HEK293 (cell line): ENCODE measurements at regions not wholly inside any gene's neighbourhood (a gene's known extent, or its start where the extent isn't known, plus 50 kb on each side); places are given as distances from the start of the nearest gene placed in this dataset.

Experiments used
- TCF7L2 ChIP-seq: IDR thresholded peaks from 2 replicates; pipeline ENCODE4 v1.6.1; 2011; ENCODE audit warnings: low read depth, mild to moderate bottlenecking, inconsistent platforms, low read length, moderate library complexity, borderline replicate concordance
- ZEB2 ChIP-seq: fragments of 450-650 bp; formaldehyde crosslinking; IDR thresholded peaks from 2 replicates; pipeline ENCODE4 v1.5.1; 2016; ENCODE audit warnings: missing biosample characterization, missing genetic modification characterization
- ZNF114 ChIP-seq: fragments of 450-650 bp; formaldehyde crosslinking; IDR thresholded peaks from 2 replicates; pipeline ENCODE4 v1.5.0; 2017; ENCODE audit warnings: missing biosample characterization, missing genetic modification characterization
- ZNF138 ChIP-seq: fragments of 450-650 bp; formaldehyde crosslinking; IDR thresholded peaks from 2 replicates; pipeline ENCODE4 v1.5.1; 2016; ENCODE audit warnings: missing biosample characterization, missing genetic modification characterization, borderline replicate concordance
- ZNF155 ChIP-seq: fragments of 450-650 bp; formaldehyde crosslinking; IDR thresholded peaks from 2 replicates; pipeline ENCODE4 v1.5.1; 2016; ENCODE audit warnings: missing biosample characterization, missing genetic modification characterization
- ZNF174 ChIP-seq: fragments of 450-650 bp; formaldehyde crosslinking; IDR thresholded peaks from 2 replicates; pipeline ENCODE4 v1.5.0; 2017; ENCODE audit warnings: missing biosample characterization, mild to moderate bottlenecking, missing genetic modification characterization
- ZNF19 ChIP-seq: fragments of 450-650 bp; formaldehyde crosslinking; IDR thresholded peaks from 2 replicates; pipeline ENCODE4; 2016; ENCODE audit warnings: missing biosample characterization, missing genetic modification characterization, low read depth
- ZNF239 ChIP-seq: fragments of 450-650 bp; formaldehyde crosslinking; IDR thresholded peaks from 2 replicates; pipeline ENCODE4 v1.5.1; 2016; ENCODE audit warnings: missing biosample characterization, missing genetic modification characterization
- ZNF585B ChIP-seq: fragments of 450-650 bp; formaldehyde crosslinking; IDR thresholded peaks from 2 replicates; pipeline ENCODE4 v1.5.1; 2016; ENCODE audit warnings: missing biosample characterization, missing genetic modification characterization
- TF ChIP-seq, protein P1 (sequence below): fragments of 450-650 bp; formaldehyde crosslinking; IDR thresholded peaks from 2 replicates; pipeline ENCODE4 v1.5.1; 2016; ENCODE audit warnings: missing biosample characterization, missing genetic modification characterization
- TF ChIP-seq, protein P2 (sequence below): fragments of 450-650 bp; formaldehyde crosslinking; IDR thresholded peaks from 2 replicates; pipeline ENCODE4 v1.5.1; 2016; ENCODE audit warnings: missing biosample characterization, missing genetic modification characterization
- TF ChIP-seq, protein P3 (sequence below): fragments of 450-650 bp; formaldehyde crosslinking; IDR thresholded peaks from 2 replicates; pipeline ENCODE4 v1.5.1; 2016; ENCODE audit warnings: missing biosample characterization, missing genetic modification characterization
- TF ChIP-seq, protein P4 (sequence below): fragments of 450-650 bp; formaldehyde crosslinking; IDR thresholded peaks from 2 replicates; pipeline ENCODE4 v1.5.1; 2016; ENCODE audit warnings: missing biosample characterization, missing genetic modification characterization
- TF ChIP-seq, protein P5 (sequence below): fragments of 450-650 bp; formaldehyde crosslinking; IDR thresholded peaks from 2 replicates; pipeline ENCODE4 v1.5.1; 2017; ENCODE audit warnings: missing biosample characterization, mild to moderate bottlenecking, missing genetic modification characterization, moderate library complexity

DNA sequence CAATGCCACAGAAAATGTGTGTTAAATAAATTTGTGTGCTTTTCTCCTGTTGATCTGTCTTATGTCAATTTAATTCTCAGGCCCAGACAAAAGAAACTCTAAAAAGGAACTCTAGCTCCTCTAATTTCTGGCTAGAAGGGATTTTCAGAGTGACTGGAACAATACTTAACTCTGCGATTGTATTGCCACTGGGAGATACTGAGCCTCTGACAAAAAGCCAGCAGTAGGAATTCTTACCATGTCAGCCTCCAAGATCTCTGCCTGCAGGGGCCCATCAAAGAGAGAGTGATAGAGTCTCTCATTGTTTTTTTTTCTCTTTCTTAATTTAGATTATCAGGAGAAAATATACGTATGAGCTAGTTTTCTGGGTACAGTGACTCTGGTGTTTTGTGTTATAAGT, 1165.7 kb downstream of the BRINP3 start:
- TF ChIP-seq ZNF155 (tag by site-specific recombination) (no peak), ZNF114 (tag by site-specific recombination) (no peak), ZEB2 (tag by site-specific recombination) (no peak), ZNF239 (tag by site-specific recombination) (no peak), ZNF585B (tag by site-specific recombination) (no peak), ZNF174 (tag by site-specific recombination) (no peak), ZNF19 (no peak), TCF7L2 (no peak), ZNF138 (tag by site-specific recombination) (no peak)
- TF ChIP-seq, protein P1, sequence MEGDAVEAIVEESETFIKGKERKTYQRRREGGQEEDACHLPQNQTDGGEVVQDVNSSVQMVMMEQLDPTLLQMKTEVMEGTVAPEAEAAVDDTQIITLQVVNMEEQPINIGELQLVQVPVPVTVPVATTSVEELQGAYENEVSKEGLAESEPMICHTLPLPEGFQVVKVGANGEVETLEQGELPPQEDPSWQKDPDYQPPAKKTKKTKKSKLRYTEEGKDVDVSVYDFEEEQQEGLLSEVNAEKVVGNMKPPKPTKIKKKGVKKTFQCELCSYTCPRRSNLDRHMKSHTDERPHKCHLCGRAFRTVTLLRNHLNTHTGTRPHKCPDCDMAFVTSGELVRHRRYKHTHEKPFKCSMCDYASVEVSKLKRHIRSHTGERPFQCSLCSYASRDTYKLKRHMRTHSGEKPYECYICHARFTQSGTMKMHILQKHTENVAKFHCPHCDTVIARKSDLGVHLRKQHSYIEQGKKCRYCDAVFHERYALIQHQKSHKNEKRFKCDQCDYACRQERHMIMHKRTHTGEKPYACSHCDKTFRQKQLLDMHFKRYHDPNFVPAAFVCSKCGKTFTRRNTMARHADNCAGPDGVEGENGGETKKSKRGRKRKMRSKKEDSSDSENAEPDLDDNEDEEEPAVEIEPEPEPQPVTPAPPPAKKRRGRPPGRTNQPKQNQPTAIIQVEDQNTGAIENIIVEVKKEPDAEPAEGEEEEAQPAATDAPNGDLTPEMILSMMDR (tag by site-specific recombination), result no peak
- TF ChIP-seq, protein P2, sequence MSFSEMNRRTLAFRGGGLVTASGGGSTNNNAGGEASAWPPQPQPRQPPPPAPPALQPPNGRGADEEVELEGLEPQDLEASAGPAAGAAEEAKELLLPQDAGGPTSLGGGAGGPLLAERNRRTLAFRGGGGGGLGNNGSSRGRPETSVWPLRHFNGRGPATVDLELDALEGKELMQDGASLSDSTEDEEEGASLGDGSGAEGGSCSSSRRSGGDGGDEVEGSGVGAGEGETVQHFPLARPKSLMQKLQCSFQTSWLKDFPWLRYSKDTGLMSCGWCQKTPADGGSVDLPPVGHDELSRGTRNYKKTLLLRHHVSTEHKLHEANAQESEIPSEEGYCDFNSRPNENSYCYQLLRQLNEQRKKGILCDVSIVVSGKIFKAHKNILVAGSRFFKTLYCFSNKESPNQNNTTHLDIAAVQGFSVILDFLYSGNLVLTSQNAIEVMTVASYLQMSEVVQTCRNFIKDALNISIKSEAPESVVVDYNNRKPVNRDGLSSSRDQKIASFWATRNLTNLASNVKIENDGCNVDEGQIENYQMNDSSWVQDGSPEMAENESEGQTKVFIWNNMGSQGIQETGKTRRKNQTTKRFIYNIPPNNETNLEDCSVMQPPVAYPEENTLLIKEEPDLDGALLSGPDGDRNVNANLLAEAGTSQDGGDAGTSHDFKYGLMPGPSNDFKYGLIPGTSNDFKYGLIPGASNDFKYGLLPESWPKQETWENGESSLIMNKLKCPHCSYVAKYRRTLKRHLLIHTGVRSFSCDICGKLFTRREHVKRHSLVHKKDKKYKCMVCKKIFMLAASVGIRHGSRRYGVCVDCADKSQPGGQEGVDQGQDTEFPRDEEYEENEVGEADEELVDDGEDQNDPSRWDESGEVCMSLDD (tag by site-specific recombination), result no peak
- TF ChIP-seq, protein P3, sequence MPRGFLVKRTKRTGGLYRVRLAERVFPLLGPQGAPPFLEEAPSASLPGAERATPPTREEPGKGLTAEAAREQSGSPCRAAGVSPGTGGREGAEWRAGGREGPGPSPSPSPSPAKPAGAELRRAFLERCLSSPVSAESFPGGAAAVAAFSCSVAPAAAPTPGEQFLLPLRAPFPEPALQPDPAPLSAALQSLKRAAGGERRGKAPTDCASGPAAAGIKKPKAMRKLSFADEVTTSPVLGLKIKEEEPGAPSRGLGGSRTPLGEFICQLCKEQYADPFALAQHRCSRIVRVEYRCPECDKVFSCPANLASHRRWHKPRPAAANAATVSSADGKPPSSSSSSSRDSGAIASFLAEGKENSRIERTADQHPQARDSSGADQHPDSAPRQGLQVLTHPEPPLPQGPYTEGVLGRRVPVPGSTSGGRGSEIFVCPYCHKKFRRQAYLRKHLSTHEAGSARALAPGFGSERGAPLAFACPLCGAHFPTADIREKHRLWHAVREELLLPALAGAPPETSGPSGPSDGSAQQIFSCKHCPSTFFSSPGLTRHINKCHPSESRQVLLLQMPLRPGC (tag by site-specific recombination), result no peak
- TF ChIP-seq, protein P4, sequence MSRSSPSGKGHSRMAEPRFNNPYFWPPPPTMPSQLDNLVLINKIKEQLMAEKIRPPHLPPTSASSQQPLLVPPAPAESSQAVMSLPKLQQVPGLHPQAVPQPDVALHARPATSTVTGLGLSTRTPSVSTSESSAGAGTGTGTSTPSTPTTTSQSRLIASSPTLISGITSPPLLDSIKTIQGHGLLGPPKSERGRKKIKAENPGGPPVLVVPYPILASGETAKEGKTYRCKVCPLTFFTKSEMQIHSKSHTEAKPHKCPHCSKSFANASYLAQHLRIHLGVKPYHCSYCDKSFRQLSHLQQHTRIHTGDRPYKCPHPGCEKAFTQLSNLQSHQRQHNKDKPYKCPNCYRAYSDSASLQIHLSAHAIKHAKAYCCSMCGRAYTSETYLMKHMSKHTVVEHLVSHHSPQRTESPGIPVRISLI (tag by site-specific recombination), result no peak
- TF ChIP-seq, protein P5, sequence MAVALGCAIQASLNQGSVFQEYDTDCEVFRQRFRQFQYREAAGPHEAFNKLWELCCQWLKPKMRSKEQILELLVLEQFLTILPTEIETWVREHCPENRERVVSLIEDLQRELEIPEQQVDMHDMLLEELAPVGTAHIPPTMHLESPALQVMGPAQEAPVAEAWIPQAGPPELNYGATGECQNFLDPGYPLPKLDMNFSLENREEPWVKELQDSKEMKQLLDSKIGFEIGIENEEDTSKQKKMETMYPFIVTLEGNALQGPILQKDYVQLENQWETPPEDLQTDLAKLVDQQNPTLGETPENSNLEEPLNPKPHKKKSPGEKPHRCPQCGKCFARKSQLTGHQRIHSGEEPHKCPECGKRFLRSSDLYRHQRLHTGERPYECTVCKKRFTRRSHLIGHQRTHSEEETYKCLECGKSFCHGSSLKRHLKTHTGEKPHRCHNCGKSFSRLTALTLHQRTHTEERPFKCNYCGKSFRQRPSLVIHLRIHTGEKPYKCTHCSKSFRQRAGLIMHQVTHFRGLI (tag by site-specific recombination), result no peak
